ENCODE measurements at regions not wholly inside any gene's neighbourhood (a gene's known extent, or its start where the extent isn't known, plus 50 kb on each side); places are given as distances from the start of the nearest gene placed in this dataset.

GRCh38 chr12:75961878-75962277 is 69.7 kb downstream of the PHLDA1 start:
- no peak for DNase-seq (ENCODE audit: extremely low spot score)
- ChIA-PET CTCF (no interaction called here), POLR2A (no interaction called here)
- no peak for TF ChIP-seq FOXK2 (IDR thresholded peaks at IDR 0.05)
- TF ChIP-seq FOXM1 (IDR thresholded peaks at IDR 0.05; ENCODE audit: borderline replicate concordance): no peak
- TF ChIP-seq ARNT (IDR thresholded peaks at IDR 0.05): no peak
- no peak for TF ChIP-seq CTBP1 (IDR thresholded peaks at IDR 0.05; ENCODE audit: borderline replicate concordance)
- TF ChIP-seq BHLHE40 (IDR thresholded peaks at IDR 0.05; ENCODE audit: borderline replicate concordance): no peak
- TF ChIP-seq HDGF (IDR thresholded peaks at IDR 0.05; ENCODE audit: borderline replicate concordance): no peak
- no peak for TF ChIP-seq ZNF384 (IDR thresholded peaks at IDR 0.05)
- no peak for TF ChIP-seq SUZ12 (IDR thresholded peaks at IDR 0.05)
- no peak for TF ChIP-seq L3MBTL2 (conservative IDR thresholded peaks at IDR 0.05)
- TF ChIP-seq TARDBP (IDR thresholded peaks at IDR 0.05): no peak
- no peak for TF ChIP-seq ELF4 (IDR thresholded peaks at IDR 0.05)
- no peak for TF ChIP-seq FOXA1 (IDR thresholded peaks at IDR 0.05)
- TF ChIP-seq PKNOX1 (IDR thresholded peaks at IDR 0.05): no peak
- TF ChIP-seq LEF1 (IDR thresholded peaks at IDR 0.05; ENCODE audit: borderline replicate concordance): no peak

GRCh38 chr12:75960954-75961661 is 70.5 kb downstream of the PHLDA1 start:
- no peak for DNase-seq (ENCODE audit: extremely low spot score)
- TF ChIP-seq SUZ12 (IDR thresholded peaks at IDR 0.05): no peak
- no peak for TF ChIP-seq ZNF384 (IDR thresholded peaks at IDR 0.05)
- TF ChIP-seq BHLHE40 (IDR thresholded peaks at IDR 0.05; ENCODE audit: borderline replicate concordance): no peak
- TF ChIP-seq SP1 (IDR thresholded peaks at IDR 0.05): no peak
- TF ChIP-seq FOXM1 (IDR thresholded peaks at IDR 0.05; ENCODE audit: borderline replicate concordance): no peak
- TF ChIP-seq PKNOX1 (IDR thresholded peaks at IDR 0.05): no peak
- TF ChIP-seq HDGF (IDR thresholded peaks at IDR 0.05; ENCODE audit: borderline replicate concordance): no peak
- CTCF ChIA-PET: no interaction called here
- POLR2A ChIA-PET: no interaction called here

- DNase-seq (ENCODE audit: extremely low spot score): no peak
- CTCF ChIA-PET: no interaction called here
- TF ChIP-seq HDGF (IDR thresholded peaks at IDR 0.05; ENCODE audit: borderline replicate concordance) (no peak), SUZ12 (IDR thresholded peaks at IDR 0.05) (no peak), TARDBP (IDR thresholded peaks at IDR 0.05) (no peak), LEF1 (IDR thresholded peaks at IDR 0.05; ENCODE audit: borderline replicate concordance) (no peak), CTBP1 (IDR thresholded peaks at IDR 0.05; ENCODE audit: borderline replicate concordance) (no peak), ARNT (IDR thresholded peaks at IDR 0.05) (no peak), PKNOX1 (IDR thresholded peaks at IDR 0.05) (no peak), L3MBTL2 (conservative IDR thresholded peaks at IDR 0.05) (no peak), SP1 (IDR thresholded peaks at IDR 0.05) (no peak), ELF4 (IDR thresholded peaks at IDR 0.05) (no peak), BHLHE40 (IDR thresholded peaks at IDR 0.05; ENCODE audit: borderline replicate concordance) (no peak), ZNF384 (IDR thresholded peaks at IDR 0.05) (no peak), FOXK2 (IDR thresholded peaks at IDR 0.05) (no peak), FOXM1 (IDR thresholded peaks at IDR 0.05; ENCODE audit: borderline replicate concordance) (no peak), FOXA1 (IDR thresholded peaks at IDR 0.05) (no peak), NFRKB (IDR thresholded peaks at IDR 0.05) (no peak)
- POLR2A ChIA-PET: no interaction called here
Measured at GRCh38 chr12:75960086-75960910, 71.3 kb downstream of the PHLDA1 start.

GRCh38 chr12:75959506-75959905 is 72.1 kb downstream of the PHLDA1 start:
- CTCF ChIA-PET: interaction anchor here (0.7 kb wide), 1 partner anchor 8 kb away, joined by 3 read pairs; no protein-coding TSS in a partner anchor
- DNase-seq (ENCODE audit: extremely low spot score): no peak
- no peak for TF ChIP-seq SUZ12 (IDR thresholded peaks at IDR 0.05)
- no peak for TF ChIP-seq PKNOX1 (IDR thresholded peaks at IDR 0.05)
- no peak for TF ChIP-seq ZNF384 (IDR thresholded peaks at IDR 0.05)
- TF ChIP-seq L3MBTL2 (conservative IDR thresholded peaks at IDR 0.05): no peak
- TF ChIP-seq ARNT (IDR thresholded peaks at IDR 0.05): no peak
- POLR2A ChIA-PET: no interaction called here

- ChIA-PET POLR2A (no interaction called here), CTCF (interaction anchor here (0.7 kb wide), 1 partner anchor 8 kb away, joined by 3 read pairs; no protein-coding TSS in a partner anchor)
- TF ChIP-seq FOXK2 (IDR thresholded peaks at IDR 0.05) (no peak), NFRKB (IDR thresholded peaks at IDR 0.05) (no peak), TARDBP (IDR thresholded peaks at IDR 0.05) (no peak), SP1 (IDR thresholded peaks at IDR 0.05) (no peak), ZNF384 (IDR thresholded peaks at IDR 0.05) (no peak), SUZ12 (IDR thresholded peaks at IDR 0.05) (no peak), FOXA1 (IDR thresholded peaks at IDR 0.05) (no peak), ARNT (IDR thresholded peaks at IDR 0.05) (no peak), FOXM1 (IDR thresholded peaks at IDR 0.05; ENCODE audit: borderline replicate concordance) (no peak), BHLHE40 (IDR thresholded peaks at IDR 0.05; ENCODE audit: borderline replicate concordance) (no peak), LEF1 (IDR thresholded peaks at IDR 0.05; ENCODE audit: borderline replicate concordance) (no peak)
- DNase-seq (ENCODE audit: extremely low spot score): no peak
Measured at GRCh38 chr12:75959060-75959459, 72.5 kb downstream of the PHLDA1 start.
